NCI-H187 (cell line): ENCODE measurements at regions not wholly inside any gene's neighbourhood (a gene's known extent, or its start where the extent isn't known, plus 50 kb on each side); places are given as distances from the start of the nearest gene placed in this dataset.

ENCODE experiments used
- DNase-seq, 2 experiments: peaks; one replicate each; lab custom pipeline; 2025; lab: John Stamatoyannopoulos, UW

GRCh38 chr1:91151702-91152101, 129.9 kb upstream of the ZNF644 start:
- DNase-seq = no peak

- DNase-seq = no peak
These were observed 126.8 kb upstream of the ZNF644 start for GRCh38 chr1:91148641-91149069.

DNA sequence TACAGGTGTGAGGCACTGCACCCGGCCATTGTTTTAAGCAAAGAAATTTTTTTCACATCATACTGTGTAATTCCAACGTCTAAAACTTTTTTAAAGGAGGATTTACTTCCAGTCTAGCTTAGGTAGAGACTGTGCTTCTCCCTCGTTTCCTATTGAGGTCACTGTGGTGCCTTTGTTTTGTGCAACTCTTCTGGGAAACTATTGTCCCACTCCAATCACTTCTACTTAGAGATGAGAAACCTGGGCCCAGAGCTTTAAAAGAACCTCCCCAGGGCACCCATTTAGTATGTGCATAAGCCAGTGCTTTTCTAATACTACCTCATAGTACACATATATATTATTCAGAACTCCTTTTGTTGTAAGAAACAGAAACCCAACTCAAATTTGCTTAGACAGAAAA, 120.0 kb upstream of the ZNF644 start:
- DNase-seq = no peak

DNA sequence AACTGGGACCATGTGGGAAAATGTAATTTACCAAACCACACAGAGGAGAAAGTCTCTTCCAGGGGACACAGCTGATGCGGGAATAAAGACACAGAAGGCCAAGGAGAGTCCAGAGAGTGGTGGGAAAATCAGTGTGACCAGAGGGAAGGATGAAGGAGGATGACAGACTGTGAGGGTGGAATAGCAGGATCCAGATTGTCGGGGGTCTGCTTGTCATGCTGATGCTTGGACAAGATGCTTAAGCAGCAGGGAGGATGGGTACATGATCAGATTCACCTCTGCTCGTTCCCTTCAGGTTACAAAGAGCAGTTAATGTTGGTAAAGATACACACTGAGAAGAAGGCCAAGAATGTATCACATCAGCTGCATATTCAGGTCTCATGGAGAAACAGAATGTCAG, 117.1 kb upstream of the ZNF644 start:
- no peak for DNase-seq

GRCh38 chr1:91137173-91137852, 115.5 kb upstream of the ZNF644 start:
- DNase-seq = no peak

DNA sequence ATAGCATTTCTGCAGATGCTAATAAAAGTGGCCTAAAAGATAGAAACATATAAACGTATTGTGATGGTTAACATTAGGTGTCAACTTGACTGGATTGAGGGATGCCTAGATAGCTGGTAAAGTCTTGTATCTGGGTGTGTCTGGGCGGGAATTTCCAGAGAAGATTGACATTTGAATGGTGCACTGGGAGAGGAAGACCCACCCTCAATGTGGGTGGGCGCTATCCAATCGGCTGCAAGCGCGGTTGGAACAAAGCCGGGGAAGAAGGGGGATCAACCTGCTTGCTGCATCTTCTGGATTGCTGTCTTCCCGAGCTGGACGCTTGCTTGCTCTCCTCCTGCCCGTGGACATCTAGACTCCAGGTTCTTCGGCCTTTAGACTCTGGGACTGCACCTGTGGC, 114.0 kb upstream of the ZNF644 start:
- DNase-seq = no peak

GRCh38 chr1:91133248-91133647, 111.4 kb upstream of the ZNF644 start:
- DNase-seq = no peak

GRCh38 chr1:91130256-91130985, 108.6 kb upstream of the ZNF644 start:
- no peak for DNase-seq

- DNase-seq = no peak
These were observed 107.6 kb upstream of the ZNF644 start for GRCh38 chr1:91129458-91129857.

DNA sequence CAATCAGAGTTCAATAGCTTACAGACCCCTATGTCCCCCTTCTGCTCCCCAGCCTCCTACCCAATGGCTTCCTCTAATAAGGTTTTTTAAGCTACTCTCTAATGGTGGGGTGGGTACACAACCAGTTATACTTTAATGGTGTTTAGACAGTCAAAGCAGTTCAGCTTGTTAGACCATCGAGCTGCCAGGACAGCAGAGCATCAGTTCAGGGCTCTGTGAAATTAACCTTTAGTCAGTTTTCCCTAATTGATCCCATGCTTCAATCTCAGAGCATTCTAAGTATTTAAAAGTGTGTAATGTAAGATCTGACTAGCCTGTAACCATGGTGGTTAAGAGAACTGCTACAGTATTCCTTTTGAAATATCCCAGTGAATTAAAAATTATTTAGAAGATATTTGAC, 107.2 kb upstream of the ZNF644 start:
- no peak for DNase-seq

DNA sequence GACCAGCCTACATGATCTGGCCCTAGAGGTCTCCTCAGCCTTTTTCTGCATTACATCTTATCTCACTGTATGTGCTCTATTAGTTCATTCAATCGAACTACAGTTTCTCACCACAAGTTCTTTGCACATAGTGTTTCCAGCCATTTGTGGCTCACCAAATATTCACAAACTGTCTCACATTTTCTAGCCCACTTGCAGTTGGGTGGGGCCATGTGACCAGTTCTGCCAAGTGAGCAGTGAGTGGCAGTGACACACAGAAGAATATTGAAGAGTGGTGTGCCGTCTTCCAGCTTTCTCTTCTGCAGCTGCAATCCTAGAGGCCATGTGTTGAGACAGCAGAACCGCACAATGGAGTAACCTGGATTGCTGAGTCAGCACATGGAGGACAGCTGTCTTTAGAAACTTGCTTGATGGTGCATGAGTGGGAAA, 103.2 kb upstream of the ZNF644 start:
- DNase-seq = no peak

GRCh38 chr1:91124290-91124985, 102.6 kb upstream of the ZNF644 start:
- no peak for DNase-seq

DNA sequence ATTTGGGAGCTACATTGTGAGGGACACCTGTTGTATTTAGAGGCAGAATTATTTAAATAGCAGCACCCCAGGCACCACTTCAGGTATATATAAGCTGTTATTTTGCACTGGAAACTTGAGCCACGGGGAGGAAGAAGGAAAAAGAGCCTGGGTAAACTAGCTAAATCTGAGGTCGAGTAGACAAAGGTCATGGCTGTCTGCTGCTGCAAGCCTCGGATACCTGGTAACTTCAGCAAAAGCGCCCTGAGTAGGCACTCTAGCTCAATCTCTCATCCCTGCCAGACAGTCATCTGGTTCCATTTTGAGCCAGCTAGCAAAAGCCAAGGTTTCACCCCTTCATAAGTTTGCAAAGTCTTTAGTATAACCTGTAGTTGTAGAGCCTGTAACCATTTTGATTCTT, 101.9 kb upstream of the ZNF644 start:
- no peak for DNase-seq

DNA sequence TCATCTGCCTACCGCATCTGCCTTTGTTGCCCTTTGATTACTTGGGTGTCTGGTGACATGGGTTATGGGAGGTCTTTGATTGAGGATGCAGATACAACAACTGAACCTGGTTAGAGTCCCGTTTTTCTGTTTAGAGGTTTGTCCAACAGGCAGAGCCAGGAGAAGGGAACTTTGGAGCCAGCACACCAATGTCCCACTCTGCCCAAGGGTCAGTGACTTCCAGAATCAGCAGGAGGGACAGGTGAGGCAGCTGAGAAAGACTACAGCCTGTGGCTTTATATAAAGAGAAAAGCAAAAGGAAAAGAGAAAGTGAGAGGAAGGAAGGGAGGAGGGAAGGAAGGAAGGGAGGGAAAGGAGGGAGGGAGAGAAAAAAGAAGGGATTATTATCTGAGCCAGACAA, 101.5 kb upstream of the ZNF644 start:
- DNase-seq = no peak

DNA sequence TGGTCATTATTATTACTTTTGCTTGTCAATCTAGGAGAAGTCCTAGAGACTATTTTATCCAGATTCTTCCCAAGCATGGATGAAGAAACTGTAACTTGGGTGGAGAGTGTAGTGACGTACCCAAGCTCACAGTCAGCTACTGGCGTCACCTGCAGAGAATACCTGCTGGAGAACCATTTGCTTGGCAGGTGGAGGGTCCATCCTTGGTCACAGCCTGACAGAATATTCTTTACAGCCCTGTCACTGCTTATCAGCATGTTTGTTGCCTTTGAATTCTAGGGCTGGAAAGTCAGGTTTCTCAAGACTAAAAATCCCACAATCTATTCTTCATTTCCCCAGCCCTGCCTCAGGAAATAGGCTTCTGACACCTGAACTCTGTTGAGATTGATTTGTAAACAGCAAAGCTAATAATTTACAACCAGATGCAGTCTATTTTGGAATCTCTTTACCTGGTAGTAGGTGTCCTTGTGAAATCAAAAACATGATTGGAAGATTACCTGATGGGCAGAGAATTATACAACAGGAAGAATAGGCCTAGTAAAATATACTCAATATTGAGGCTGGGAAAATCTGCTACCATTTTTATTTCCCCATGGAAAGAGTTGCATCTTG, 100.4 kb upstream of the ZNF644 start:
- DNase-seq = no peak

DNA sequence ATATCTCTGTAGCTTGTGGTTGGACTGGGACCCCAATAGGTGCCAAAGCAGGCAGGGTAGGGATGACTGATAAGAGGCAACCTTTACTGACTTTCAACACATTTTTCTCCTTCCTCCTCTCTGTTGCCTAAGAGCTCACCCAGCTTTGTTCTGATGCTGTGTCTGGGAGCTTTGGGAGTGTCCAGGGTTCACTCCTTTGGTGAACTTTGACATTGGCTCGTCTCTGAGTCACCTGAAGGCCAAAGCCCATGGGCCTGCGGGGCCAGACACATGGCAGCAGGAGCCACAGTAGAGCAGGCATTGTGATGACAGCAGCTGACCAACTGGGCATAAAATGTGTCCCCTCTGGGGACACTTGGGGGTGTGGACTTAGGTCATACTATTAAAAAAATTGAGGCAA, 99.5 kb upstream of the ZNF644 start:
- no peak for DNase-seq

GRCh38 chr1:91120936-91121335, 99.1 kb upstream of the ZNF644 start:
- no peak for DNase-seq

GRCh38 chr1:91120421-91120820, 98.6 kb upstream of the ZNF644 start:
- no peak for DNase-seq

DNA sequence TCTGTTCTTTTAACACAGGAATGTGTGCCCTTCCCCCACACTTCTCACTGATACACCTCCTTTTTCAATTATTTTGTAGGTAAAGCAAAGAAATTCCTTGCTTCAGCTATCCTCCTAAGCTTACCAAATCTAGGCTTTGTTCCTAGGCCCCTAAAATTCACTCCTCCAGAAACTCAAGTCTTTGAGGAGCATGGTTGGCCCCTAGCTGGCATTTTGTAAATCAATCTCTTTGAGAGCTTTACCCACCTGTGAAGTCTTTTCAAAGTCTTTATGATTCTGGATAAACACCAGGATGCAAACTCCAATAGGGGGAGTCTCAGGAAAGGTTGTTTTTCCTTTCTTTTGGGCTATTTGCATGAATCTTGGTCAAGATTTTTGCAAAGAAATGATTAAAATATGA, 82.9 kb upstream of the ZNF644 start:
- DNase-seq = no peak

GRCh38 chr1:91101328-91101727, 79.5 kb upstream of the ZNF644 start:
- no peak for DNase-seq

DNA sequence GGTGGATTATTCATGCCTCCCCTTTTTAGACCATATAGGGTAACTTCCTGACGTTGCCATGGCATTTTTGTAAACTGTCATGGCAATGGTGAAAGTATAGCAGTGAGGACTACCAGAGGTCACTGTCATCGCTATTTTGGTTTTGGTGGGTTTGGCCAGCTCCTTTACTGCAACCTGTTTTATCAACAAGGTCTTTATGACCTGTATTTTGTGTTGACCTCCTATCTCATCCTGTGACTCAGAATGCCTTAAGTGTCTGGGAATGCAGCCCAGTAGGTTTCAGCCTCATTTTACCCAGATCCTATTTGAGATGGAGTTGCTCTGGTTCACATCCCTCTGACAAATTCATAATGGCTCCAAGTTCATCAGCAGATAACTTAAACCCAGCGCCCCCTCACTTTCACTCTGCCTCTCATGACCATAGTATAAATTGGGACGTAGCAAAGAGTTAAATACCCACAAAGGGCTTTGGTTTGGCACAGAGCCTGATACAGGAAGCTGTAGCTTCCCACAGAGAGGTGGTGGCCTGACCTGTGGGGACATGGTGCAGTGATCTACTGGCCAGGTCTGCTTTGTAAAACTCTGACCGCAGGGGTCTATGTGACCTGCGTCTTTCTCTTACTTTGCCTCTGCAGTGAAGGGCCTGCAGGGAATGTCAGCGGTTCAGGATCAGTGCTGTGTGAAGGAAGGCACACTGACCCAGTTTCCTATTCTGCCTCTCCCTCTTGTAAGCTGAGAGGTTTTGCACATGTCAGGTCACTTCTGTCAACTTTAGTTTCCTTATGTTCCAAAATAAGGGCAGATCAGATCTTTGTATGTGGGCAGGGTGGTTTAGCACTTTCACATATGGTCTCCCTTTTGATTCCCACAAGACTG, 78.1 kb upstream of the ZNF644 start:
- DNase-seq = no peak
